Heart left ventricle (tissue), 13 donors: ENCODE measurements at regions not wholly inside any gene's neighbourhood (a gene's known extent, or its start where the extent isn't known, plus 50 kb on each side); places are given as distances from the start of the nearest gene placed in this dataset.

Experiments
- POLR2A ChIP-seq, 2 donors: fragments of 450-650 bp; IDR thresholded peaks; one replicate each; pipeline ENCODE4 v1.6.1; 2017; ENCODE audit warnings: antibody characterized with exemption in 2 of 2, mild to moderate bottlenecking in 2 of 2, moderate library complexity in 2 of 2
- TF ChIP-seq, protein P1 (sequence below), 12 donors: fragments of 200-600 bp; sonication (generic) in 4 of 12; IDR thresholded peaks; one replicate each; pipeline versions ENCODE4 v1.5.0 to v1.8.0; 2018 to 2022; ENCODE audit warnings: antibody characterized with exemption in 12 of 12, mild to moderate bottlenecking in 5 of 12
- donor health status: ischemic (EF 13 %, LVEDD 7.1; RV severe dilation, severe dysfunction).
- donor health status: DM: no; HTN: yes; CAD: no.
- donor health status: DM: no; HTN: no; CAD: no.
- donor health status: ischemic (EF 25% LVEDD 6.9; RV normal size, moderate dysfunction).
- donor health status: ischemic (EF 25% LVEDD 5.7; RV mildly dilated, moderate dysfunction).
- donor health status: ischemic (EF 35%, LVEDD 5.7; RV mildly dilated, moderate dysfunction).
- donor health status: nonischemic (EF 11% LVEDD 7.7; RV severe dilation, severe dysfunction).
- donor health status: DM: yes; HTN: yes; CAD: no.
- donor health status: PGD.
- donor health status: ischemic (EF 29% LVEDD 5.4; RV normal size, mild dysfunction).
- donor health status: nonischemic (EF 23%, LVEDD 6.1; RV moderate dilation, normal function).

GRCh38 chrX:69236641-69237040, 71.4 kb upstream of the PJA1 start:
- TF ChIP-seq, protein P1, sequence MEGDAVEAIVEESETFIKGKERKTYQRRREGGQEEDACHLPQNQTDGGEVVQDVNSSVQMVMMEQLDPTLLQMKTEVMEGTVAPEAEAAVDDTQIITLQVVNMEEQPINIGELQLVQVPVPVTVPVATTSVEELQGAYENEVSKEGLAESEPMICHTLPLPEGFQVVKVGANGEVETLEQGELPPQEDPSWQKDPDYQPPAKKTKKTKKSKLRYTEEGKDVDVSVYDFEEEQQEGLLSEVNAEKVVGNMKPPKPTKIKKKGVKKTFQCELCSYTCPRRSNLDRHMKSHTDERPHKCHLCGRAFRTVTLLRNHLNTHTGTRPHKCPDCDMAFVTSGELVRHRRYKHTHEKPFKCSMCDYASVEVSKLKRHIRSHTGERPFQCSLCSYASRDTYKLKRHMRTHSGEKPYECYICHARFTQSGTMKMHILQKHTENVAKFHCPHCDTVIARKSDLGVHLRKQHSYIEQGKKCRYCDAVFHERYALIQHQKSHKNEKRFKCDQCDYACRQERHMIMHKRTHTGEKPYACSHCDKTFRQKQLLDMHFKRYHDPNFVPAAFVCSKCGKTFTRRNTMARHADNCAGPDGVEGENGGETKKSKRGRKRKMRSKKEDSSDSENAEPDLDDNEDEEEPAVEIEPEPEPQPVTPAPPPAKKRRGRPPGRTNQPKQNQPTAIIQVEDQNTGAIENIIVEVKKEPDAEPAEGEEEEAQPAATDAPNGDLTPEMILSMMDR (IDR thresholded peaks at IDR 0.05): no peak
- TF ChIP-seq POLR2A (IDR thresholded peaks at IDR 0.05): no peak
